Tibial nerve (tissue), 4 donors: ENCODE measurements at regions not wholly inside any gene's neighbourhood (a gene's known extent, or its start where the extent isn't known, plus 50 kb on each side); places are given as distances from the start of the nearest gene placed in this dataset.

ENCODE experiments used
- EP300 ChIP-seq, 2 donors: sonication (generic); formaldehyde crosslinking; IDR thresholded peaks; one replicate each; pipeline ENCODE4 v1.6.1; 2017; ENCODE audit warnings: antibody characterized with exemption in 2 of 2, mild to moderate bottlenecking in 1 of 2
- POLR2A ChIP-seq, 2 donors: fragments of 450-650 bp; IDR thresholded peaks; one replicate each; pipeline ENCODE4 v1.6.1; 2017; ENCODE audit warnings: antibody characterized with exemption in 2 of 2, mild to moderate bottlenecking in 2 of 2, moderate library complexity in 2 of 2
- TF ChIP-seq, protein P1 (sequence below), 5 experiments: fragments of 200-600 bp in 3 of 5; fragments of 450-650 bp in 2 of 5; sonication (generic) in 3 of 5; IDR thresholded peaks; one replicate each; pipeline ENCODE4 v1.5.1; 2016 to 2019; ENCODE audit warnings: antibody characterized with exemption in 5 of 5, mild to moderate bottlenecking in 3 of 5, moderate library complexity in 2 of 5

DNA sequence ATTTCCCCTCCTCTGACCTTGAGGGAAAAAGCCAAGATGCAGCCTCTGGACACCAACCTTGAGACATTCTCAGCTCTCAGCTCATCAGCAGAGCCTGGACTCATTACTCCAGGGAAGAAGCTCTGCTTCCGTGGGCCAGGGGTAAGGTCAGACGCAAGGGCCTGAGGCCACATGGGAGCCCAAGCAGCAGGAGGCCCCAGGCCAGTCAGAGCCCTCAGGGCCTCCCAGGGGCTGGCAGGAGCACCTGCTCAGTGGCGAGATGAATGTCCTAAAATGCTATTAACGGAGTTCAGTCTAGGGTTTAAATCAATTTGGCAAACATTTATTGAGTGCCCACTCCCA is 208.6 kb downstream of the ERMARD start:
- TF ChIP-seq POLR2A (IDR thresholded peaks at IDR 0.05) (no peak), EP300 (IDR thresholded peaks at IDR 0.05) (no peak)
- TF ChIP-seq, protein P1, sequence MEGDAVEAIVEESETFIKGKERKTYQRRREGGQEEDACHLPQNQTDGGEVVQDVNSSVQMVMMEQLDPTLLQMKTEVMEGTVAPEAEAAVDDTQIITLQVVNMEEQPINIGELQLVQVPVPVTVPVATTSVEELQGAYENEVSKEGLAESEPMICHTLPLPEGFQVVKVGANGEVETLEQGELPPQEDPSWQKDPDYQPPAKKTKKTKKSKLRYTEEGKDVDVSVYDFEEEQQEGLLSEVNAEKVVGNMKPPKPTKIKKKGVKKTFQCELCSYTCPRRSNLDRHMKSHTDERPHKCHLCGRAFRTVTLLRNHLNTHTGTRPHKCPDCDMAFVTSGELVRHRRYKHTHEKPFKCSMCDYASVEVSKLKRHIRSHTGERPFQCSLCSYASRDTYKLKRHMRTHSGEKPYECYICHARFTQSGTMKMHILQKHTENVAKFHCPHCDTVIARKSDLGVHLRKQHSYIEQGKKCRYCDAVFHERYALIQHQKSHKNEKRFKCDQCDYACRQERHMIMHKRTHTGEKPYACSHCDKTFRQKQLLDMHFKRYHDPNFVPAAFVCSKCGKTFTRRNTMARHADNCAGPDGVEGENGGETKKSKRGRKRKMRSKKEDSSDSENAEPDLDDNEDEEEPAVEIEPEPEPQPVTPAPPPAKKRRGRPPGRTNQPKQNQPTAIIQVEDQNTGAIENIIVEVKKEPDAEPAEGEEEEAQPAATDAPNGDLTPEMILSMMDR (IDR thresholded peaks at IDR 0.05) = no peak
